HG02571 (cell line): ENCODE measurements at regions not wholly inside any gene's neighbourhood (a gene's known extent, or its start where the extent isn't known, plus 50 kb on each side); places are given as distances from the start of the nearest gene placed in this dataset.
"Not testable (repeated sequence)": the region's sequence is repeated elsewhere in the genome, so short reads cannot be mapped to it uniquely, and the experiment has no call there.

ENCODE experiments used
- ATAC-seq: cut with Tn5 transposase; IDR thresholded peaks from one replicate; pipeline ENCODE4 v1.9.1; 2021; ENCODE audit warnings: mild to moderate bottlenecking, moderate library complexity; ENCODE audit not compliant: unreplicated experiment

- ATAC-seq = no peak
Measured at GRCh38 chr6:85041376-85041775, 277.0 kb upstream of the TBX18 start.

DNA sequence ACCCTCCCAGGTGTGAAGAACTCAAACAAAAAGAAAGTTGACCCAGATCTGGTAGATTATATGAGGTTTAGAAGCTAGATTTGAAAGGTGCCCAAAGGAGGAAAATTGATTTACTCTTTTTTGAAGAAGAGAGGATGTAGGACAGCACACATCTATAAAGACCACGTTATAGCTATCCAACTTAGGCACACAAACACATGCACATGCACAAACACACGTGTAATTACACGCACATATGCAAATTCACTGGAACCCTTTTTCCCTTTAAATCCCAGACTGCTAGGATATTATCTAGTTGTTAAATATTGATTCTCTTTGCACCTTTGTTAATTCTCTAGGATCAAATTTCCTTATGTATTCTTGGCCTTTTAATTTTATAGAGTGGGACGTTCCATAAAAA lies 272.8 kb upstream of the TBX18 start:
- no peak for ATAC-seq

DNA sequence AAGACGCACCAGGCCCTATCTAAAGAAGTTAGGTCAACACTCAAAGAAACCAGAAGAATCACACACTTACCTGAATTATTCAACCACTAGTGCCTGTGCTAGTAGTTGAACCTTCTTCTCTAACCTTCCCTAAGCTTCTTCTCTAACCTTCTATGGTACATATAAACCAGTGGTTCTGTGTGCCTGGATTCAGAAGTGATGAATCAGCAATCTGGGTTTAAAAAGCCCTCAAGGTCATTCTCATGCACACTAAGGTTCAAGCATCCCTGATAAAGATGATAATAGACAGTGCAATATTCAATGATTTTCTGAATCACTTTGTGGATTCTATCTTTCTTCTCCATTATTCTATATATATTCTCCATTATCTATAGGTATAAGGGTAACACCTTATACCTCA lies 271.4 kb upstream of the TBX18 start:
- no peak for ATAC-seq

- no peak for ATAC-seq
Measured at GRCh38 chr6:85033547-85033946, 269.1 kb upstream of the TBX18 start.

DNA sequence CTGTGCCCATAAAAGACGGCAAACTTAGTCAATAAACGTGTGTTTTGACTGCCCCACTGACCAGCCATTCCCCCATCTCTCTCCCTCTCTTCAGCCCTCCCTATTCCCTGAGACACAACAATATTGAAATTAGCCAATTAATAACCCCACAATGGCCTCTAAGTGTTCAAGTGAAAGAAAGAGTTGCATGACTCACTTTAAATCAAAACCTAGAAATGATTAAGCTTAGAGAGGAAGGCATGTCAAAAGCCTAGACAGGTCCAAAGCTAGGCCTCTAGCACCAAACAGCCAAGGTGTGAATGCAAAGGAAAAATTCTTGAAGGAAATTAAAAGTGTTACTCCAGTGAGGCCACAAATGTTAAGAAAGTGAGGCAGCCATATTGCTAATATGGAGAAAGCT lies 261.6 kb upstream of the TBX18 start:
- ATAC-seq = no peak

- ATAC-seq = no peak
Measured at GRCh38 chr6:85023721-85024120, 259.3 kb upstream of the TBX18 start.

- no peak for ATAC-seq
Measured at GRCh38 chr6:85017352-85017751, 253.0 kb upstream of the TBX18 start.

GRCh38 chr6:85016726-85017125 lies 252.3 kb upstream of the TBX18 start:
- ATAC-seq = no peak

DNA sequence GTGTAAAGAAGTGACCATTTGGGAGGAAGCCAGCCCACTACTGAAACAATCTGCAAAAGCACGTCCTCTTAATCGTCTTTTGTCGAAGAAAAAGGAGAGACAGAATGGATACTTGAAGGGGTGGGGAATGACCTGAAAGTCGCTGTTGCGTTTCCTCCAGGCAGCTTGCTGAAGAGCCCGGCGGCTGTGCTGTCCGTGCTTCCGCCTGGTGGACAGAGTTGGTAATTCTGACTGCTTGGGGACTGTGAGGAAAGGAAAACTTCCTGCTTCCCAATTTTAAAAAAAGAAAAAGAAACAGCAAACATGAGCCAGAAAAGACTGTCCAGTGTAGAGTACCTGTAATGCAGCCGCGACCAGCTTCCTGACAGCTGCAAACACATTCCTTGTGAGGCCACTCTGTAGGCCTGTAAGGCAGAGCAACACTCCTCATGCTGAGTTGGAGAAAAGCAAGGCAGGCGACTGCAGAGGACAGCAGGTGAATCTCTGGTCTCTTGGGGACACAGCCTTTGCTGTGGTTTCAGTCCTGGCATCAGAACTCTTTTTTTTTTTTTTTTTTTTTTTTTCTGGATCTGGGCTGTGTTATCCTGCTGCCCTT lies 251.1 kb upstream of the TBX18 start:
- ATAC-seq = no peak

DNA sequence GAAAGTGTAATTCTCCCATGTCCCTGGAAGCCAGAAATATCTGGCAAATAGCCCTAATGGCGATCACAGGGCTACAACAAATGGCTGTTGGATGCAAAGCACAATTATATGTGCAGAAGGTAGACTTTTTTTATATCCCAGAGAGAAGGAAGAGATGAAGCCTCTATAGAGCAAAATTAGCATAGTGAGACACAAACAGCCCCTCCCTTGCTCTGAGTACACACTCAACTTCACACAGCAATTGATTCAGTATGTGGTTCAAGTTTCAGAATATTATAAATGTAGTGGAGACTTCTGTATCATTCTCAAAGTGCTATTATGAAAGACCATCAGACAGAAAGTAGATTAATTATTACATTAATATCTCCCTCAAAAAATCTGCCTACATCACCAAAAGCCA lies 246.5 kb upstream of the TBX18 start:
- ATAC-seq = no peak

- no peak for ATAC-seq
Measured at GRCh38 chr6:85008296-85009009, 244.1 kb upstream of the TBX18 start.

DNA sequence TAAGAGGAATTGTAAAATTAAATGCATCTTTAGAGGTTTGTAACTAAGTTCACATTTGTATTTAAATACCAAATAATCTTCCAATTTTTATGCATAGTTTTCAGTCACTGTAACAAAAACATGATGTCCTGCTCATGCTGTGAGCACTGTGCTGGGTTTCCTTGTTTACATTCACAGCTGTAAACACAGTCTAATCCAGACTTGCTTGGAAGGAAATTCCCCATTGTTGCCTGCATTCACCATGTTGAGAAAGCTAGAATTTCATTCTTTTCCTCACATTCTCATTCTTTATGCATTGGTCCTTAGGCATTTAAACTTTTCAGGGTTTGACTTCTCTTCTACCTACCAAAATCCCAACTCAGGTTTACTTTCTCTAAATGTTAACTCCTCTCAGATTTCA lies 242.0 kb upstream of the TBX18 start:
- no peak for ATAC-seq

- no peak for ATAC-seq
Measured at GRCh38 chr6:85005494-85005893, 241.1 kb upstream of the TBX18 start.

- ATAC-seq = no peak
Measured at GRCh38 chr6:85004361-85004995, 240.1 kb upstream of the TBX18 start.

DNA sequence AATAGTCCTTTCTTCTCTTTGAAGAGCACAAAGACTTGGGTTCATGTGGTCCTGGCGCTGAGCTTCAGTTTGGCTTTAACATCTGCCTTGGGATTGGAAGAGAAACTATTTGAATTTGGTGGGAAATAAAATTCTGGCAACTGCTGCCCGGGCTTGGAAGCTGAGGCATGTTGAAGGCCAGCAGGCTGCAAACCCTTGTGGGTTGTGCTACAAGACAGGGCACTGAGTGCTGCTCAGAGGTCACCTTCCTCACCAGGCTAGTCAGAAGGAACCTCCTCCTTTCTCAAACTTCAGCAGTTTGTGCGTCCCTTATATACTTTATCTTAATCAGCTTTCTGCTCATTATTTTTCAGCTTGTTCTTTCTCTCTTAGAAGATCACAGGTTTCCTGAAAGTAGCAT lies 238.4 kb upstream of the TBX18 start:
- no peak for ATAC-seq

- no peak for ATAC-seq
Measured at GRCh38 chr6:85000001-85000400, 235.6 kb upstream of the TBX18 start.

DNA sequence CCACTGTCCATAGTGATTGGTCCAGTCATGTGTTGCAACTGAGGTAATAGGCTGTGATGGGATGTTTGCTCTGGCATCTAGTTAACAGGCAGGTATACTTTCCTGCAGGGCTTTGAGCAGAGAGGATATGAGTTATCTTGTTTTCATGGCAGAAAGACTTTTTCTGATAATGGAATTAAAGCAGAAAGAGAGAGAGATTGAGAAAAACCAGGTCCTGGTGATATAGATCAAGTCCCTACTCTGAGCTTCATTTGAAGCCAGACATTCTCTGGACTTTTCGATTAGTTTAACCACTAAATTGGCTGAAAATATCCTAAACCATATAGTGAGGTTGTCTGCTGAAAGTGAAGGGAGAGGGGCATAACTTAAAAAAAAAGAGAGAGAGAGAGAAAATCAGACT lies 233.8 kb upstream of the TBX18 start:
- no peak for ATAC-seq

DNA sequence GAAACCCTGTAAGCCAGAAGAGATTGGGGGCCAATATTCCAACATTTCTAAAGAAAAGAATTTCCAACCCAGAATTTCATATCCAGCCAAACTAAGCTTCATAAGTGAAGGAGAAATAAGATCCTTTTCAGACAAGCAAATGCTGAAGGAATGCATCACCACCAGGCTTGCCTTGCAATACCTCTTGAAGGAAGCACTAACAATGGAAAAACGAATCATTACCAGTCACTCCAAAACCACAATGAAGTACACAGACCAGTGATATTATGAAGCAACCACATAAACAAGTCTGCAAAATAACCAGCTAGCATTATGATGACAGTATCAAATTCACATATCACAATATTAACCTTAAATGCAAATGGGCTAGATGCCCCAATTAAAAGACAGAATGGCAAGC lies 224.4 kb upstream of the TBX18 start:
- ATAC-seq = not testable (repeated sequence)

- not testable (repeated sequence) for ATAC-seq
Measured at GRCh38 chr6:84985490-84985889, 221.1 kb upstream of the TBX18 start.

DNA sequence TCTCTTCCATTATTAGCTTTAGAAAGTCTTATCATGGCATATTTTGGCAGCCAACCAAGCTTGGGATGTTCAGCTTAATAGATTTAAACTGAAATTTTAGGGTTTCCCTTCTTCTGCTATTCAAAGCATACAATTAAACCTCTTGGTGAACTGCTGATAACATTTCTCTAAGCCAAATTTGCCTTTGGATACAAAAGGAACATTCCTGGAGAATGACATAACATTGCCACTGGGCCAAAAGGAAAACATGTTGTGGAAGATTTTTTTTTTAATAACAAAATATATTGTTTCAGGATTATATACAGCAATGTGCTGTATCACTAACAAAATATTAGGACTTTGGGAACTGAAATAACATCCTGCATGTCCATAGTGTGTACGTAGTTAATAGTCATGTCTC lies 215.1 kb upstream of the TBX18 start:
- ATAC-seq = no peak

GRCh38 chr6:84977363-84977705 lies 212.9 kb upstream of the TBX18 start:
- ATAC-seq = no peak

GRCh38 chr6:84976526-84977362 lies 212.3 kb upstream of the TBX18 start:
- no peak for ATAC-seq
